HG03139 (cell line): ENCODE measurements at regions not wholly inside any gene's neighbourhood (a gene's known extent, or its start where the extent isn't known, plus 50 kb on each side); places are given as distances from the start of the nearest gene placed in this dataset.
"Not testable (repeated sequence)": the region's sequence is repeated elsewhere in the genome, so short reads cannot be mapped to it uniquely, and the experiment has no call there.

ENCODE experiments used
- ATAC-seq: cut with Tn5 transposase; IDR thresholded peaks from one replicate; pipeline ENCODE4 v1.9.1; 2021; ENCODE audit not compliant: unreplicated experiment

DNA sequence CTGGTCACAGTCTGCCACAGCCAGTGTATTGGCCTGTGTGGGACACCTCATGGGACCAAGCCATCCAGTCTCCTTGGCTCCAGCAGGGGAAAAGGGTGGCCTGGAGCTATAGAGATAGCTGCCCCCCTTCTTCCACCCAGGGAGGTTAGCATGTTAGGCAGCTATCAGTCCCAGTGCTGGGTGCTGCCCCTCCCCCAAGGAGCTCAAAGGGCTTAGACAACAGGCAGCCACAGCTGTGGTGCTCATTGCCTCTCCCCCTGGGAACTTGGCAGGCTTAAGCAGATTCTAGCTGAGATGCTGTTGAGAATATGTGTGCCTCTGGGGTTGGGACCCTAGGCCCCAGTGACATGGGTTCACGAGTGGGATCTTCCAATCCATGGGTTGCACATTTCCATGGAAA is 226.0 kb upstream of the PTGER4 start:
- no peak for ATAC-seq

DNA sequence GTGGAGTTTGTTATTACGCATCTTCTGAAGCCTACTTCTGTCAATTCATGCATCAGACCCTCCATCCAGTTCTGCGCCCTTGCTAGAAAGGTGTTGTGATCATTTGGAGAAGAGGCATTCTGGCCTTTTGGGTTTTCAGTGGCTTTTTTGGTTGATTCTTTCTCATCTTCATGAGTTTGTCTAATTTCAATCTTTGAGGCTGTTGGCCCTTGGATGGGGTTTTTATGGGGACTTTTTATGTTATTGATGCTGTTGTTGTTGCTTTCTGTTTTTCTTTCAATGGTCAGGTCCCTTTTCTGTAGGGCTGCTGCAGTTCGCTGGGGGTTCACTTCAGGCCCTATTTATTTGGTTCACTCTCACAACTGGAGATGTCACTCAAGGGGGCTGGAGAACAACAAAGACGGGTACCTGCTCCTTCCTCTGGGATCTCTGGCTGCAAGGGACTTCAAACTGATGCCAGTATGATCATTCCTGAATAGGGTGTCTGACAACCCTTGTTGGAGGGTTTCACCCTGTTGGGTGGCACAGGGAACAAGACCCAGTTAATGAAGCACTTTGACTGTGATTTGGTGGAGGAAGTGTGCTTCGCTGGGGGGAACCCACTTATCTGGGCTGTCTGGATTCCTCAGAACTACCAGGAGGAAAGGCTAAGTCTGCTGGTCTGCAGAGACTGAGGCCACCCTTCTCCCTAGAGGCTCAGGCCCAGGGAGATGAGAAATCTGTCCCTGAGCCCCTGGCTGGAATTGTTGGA is 226.7 kb upstream of the PTGER4 start:
- ATAC-seq = no peak

DNA sequence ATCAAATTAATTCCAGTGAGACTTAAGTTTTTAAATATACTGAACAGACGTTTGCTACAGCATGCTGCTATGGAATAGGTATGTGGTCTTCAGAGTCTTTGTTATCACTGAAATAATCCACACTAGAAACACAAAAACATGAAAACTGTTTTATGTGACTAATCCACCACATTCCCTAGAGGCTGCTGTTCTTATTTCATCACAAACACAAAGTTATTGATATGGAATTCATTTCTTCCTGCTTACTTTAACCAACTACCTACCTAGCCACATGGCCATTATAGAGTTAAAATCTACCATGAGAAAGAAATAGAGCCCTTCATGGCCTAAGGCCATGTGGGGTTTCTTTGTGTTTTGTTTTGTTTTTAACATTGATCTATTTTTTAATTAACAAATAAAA is 232.3 kb upstream of the PTGER4 start:
- no peak for ATAC-seq

DNA sequence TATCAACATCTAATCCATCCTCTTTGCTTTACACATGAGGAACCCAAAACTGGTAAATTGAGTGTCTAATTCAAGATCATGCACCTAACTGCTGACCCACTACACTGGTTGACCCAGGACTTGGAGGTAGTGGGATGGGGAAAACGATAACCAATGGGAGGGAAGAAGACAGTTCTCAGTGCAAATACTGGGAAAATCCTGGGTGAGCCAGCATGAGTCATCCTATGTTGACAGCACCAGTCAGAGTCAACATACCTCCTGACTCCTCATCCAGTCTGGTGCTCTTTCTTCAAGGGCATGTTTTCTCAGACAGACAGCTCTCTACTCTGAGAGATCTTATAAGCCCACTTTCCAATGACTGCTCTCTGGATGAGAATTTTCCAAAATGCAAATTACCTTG is 232.8 kb upstream of the PTGER4 start:
- no peak for ATAC-seq

GRCh38 chr5:40442346-40442745 is 237.4 kb upstream of the PTGER4 start:
- peak; percentile 54 for ATAC-seq

GRCh38 chr5:40441733-40442132 is 238.0 kb upstream of the PTGER4 start:
- ATAC-seq = no peak

- ATAC-seq = no peak
Measured at GRCh38 chr5:40440746-40441145, 239.0 kb upstream of the PTGER4 start.

GRCh38 chr5:40439103-40439502 is 240.6 kb upstream of the PTGER4 start:
- ATAC-seq = not testable (repeated sequence)

GRCh38 chr5:40438646-40439045 is 241.1 kb upstream of the PTGER4 start:
- ATAC-seq = not testable (repeated sequence)

DNA sequence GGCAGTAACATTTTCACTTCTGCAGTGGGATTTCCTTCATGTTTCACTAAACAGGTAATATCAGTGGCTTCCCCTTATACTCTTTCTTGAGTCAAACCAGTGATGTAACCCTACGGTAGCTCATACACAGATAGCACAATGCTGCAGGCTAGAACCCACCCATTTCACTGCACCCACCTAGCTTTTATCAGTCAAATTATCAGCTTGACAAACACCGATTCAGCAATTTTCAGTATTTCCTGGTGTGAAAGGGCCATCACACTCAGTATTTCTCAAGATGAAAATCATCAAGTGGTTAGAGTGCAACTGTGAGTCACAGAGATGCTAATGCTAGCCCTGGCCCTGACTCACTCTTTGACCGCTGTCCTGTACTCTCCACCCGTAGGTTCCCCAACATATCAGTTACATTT is 242.3 kb upstream of the PTGER4 start:
- ATAC-seq = peak; percentile 34

- ATAC-seq = peak; percentile 61
Measured at GRCh38 chr5:40436535-40437237, 243.0 kb upstream of the PTGER4 start.

DNA sequence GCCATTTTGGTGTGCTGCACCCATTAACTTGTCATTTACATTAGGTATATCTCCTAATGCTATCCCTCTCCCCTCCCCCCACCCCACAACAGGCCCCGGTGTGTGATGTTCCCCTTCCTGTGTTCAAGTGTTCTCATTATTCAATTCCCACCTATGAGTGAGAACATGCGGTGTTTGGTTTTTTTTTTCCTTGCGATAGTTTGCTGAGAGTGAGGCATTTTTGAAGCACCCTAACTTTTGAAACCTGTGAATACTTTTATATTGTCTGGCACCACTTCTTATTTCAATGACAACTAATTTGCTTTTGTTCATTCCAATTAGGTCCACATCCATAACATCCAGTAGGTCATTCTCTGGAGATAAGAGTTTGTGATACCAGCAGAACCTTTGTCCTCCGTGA is 244.0 kb upstream of the PTGER4 start:
- ATAC-seq = not testable (repeated sequence)

DNA sequence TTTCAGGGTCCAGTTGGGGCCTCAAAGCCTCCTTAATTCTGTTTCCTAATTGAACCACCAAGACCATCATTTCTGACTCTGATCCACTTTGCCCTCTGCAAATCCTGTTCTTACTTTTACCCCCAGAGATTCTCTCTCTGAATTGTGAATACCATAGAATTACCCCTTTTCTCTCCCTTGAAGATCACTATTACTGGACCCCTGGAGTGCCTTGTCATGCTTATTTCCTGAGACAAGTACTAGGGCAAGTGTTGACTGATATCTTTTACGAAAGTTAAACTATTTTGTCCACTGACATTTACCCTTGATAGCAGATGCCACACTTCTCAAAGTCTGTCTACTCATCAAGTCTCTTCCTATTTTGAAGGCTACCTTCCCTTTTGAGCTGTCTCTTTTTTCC is 246.9 kb upstream of the PTGER4 start:
- no peak for ATAC-seq

GRCh38 chr5:40431734-40432133 is 248.0 kb upstream of the PTGER4 start:
- ATAC-seq = no peak

DNA sequence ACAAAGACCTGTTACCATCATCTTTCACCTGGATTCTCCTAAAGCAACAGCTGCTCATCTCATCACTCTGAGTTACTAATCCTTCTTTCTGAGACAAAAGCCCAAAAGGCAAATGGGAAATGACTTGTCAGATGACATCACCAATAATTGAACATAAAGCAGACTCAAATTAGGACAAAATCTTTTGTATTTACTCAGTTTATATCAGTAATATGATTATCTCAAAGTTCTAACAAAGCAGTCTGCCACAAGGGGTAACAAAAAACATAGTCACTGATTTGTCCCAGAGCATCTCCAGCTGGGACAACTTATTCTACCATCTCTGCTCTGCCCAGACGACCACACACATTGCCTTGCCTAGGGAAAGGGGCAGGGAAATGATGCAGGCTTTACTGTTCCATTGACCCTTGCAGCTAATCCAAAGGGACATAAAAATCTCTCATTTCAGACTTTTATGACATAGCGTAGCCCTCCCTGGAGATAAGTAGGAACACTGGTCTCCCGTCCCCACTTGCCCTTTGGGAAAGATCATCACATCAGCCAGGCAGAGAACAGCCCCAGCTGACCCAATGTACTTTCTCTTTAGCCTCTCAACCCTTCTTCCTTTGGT is 249.5 kb upstream of the PTGER4 start:
- no peak for ATAC-seq

- ATAC-seq = no peak
Measured at GRCh38 chr5:40429258-40430100, 250.2 kb upstream of the PTGER4 start.

GRCh38 chr5:40428815-40429214 is 250.9 kb upstream of the PTGER4 start:
- ATAC-seq = no peak

DNA sequence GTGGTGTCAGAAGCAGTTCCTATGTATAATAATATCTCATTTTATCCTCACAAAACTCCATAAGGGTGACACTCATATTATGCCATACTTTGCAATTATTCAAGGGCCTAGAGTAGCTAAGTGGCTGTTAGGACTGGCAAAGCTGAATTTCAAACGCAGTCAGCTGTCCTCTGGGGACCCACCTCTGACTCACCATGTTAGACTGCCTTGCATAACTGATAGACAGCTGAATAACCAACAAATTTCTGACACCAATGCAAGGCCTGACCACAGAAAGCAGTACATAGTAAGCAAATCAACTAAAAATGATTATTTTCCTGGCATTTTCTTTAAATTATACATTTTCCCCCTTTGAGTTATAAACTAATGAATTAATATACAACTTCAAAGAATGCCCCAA is 251.6 kb upstream of the PTGER4 start:
- no peak for ATAC-seq

- ATAC-seq = not testable (repeated sequence)
Measured at GRCh38 chr5:40417046-40417810, 262.5 kb upstream of the PTGER4 start.

DNA sequence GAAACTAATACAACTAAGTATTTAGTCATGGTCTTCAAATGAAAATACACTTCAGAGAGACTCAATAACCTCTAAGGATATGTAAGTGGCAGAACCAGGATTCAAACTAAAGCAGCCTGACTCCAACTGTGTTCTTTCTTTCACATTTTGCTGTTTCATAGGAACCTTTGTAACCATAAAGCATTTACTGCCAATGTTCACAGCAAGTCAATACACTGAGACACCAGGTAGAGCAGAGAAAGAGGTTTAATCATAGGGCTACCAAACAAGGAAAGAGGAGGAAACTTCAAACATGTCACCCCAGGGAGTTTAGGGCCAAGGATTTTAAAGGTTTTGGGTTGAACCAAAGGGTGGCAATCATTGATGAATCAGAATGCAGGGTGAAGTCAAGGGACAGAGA is 263.1 kb upstream of the PTGER4 start:
- no peak for ATAC-seq

DNA sequence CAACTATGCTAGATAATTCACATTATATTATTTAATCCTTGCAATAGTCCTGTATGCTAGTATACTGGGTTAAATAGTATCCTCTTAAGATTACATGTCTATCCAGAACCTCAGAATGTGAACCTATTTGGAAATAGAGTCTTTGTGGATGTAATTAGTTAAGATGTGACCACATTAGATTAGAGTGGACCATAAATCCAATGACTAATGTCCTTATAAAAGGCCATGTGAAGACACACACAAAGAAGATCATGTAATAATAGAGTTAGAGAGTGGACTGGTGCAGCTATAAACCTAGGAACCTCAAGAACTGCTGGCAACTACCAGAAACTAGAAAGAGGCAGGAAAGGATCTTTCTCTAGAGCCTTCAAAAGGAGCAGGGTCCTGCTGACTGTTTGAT is 263.6 kb upstream of the PTGER4 start:
- no peak for ATAC-seq
